ENCODE measurements at regions not wholly inside any gene's neighbourhood (a gene's known extent, or its start where the extent isn't known, plus 50 kb on each side); places are given as distances from the start of the nearest gene placed in this dataset.
"Not testable (repeated sequence)": the region's sequence is repeated elsewhere in the genome, so short reads cannot be mapped to it uniquely, and the experiment has no call there.

DNA sequence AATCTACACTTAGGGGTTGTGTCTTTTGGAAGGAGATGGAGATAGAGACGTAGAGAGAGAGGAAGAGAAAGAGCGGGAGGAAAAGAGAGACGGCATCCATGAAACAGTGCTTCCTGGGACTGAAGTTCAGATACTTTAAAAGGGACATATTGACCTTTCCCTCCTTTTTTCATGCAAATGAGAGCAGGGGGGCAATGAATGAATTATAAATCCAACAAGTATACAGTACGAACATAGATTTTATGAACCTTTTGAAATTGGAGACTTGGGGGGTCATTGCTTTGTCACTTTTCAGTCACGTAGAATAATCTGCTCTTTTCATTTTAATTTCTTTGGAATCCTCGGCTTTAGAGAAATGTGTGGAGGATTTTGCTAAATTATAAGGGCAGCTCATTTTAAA lies 364.2 kb downstream of the MAT2B start:
- WGBS (ENCODE audit: extremely low coverage, insufficient coverage, insufficient read length): no CpG with 5 or more reads among the region's 6 CpGs

DNA sequence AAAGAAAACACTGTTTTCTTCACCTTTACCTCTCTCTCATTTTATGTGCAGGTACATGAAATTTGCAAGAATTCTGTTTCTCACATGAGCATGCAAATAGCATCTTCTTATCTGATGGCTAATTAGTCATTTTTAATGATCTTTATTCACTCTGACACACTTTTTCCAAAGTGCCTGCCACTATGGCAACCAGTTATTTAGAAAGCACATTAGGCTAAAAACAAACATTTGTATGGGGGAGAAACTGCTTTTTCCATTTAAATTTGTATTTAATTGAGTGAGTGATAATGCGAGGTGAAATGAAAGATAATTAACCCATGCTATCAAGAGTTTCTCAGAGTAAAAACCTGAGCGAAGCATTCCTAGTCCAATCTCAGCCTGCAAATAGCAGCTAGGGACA lies 365.0 kb downstream of the MAT2B start:
- no peak overlapping the region for H4K12ac ChIP-seq (ENCODE audit: low read depth, low read length)
- no peaks in the 10 kb centered on the region for H3K27me3 ChIP-seq (ENCODE audit: insufficient read depth, low read length)
- no peaks in the 10 kb centered on the region for H3K36me3 ChIP-seq (ENCODE audit: control insufficient read depth in 1 of 2, insufficient read depth in 2 of 2, low read length in 2 of 2)
- DNase-seq: no peak
- H3K18ac ChIP-seq (ENCODE audit: low read length): no peak overlapping the region
- H3K9ac ChIP-seq (ENCODE audit: low read length): no peak overlapping the region
- H3K4me1 ChIP-seq (ENCODE audit: control insufficient read depth in 1 of 2, insufficient read depth in 2 of 2, low read length in 2 of 2): peaks cover 0 to 3% of the 10 kb centered on the region in 2 experiments
- no peak overlapping the region for H2AK5ac ChIP-seq (ENCODE audit: low read length)
- no CpG with 5 or more reads among the region's 2 CpGs for WGBS (ENCODE audit: extremely low coverage, insufficient coverage, insufficient read length)
- no peak overlapping the region for H2AFZ ChIP-seq (ENCODE audit: insufficient read depth, low read length, poor library complexity)
- H3K4me3 ChIP-seq (ENCODE audit: low read depth, low read length): no peak overlapping the region
- no peak overlapping the region for H2BK5ac ChIP-seq (ENCODE audit: low read depth, low read length, poor library complexity)
- no peak overlapping the region for H3K14ac ChIP-seq (ENCODE audit: low read length)
- H4K91ac ChIP-seq (ENCODE audit: low read depth, low read length): no peak overlapping the region
- H2BK12ac ChIP-seq (ENCODE audit: low read length): no peak overlapping the region
- no peak overlapping the region for H3K4ac ChIP-seq (ENCODE audit: low read depth, low read length)
- H3K27ac ChIP-seq (ENCODE audit: low read depth, low read length): no peak overlapping the region
- H3K23ac ChIP-seq (ENCODE audit: low read length): no peak overlapping the region
- no peak overlapping the region for H2BK120ac ChIP-seq (ENCODE audit: insufficient read depth, low read length, poor library complexity)
- no peak overlapping the region for H4K8ac ChIP-seq (ENCODE audit: low read depth, low read length)
- no peaks in the 10 kb centered on the region for H3K79me1 ChIP-seq (ENCODE audit: low read length)
- H3K9me3 ChIP-seq (ENCODE audit: insufficient read depth, low read depth, low read length): no peaks in the 10 kb centered on the region
- H3K79me2 ChIP-seq (ENCODE audit: control insufficient read depth, insufficient read depth, low read length, poor library complexity): no peaks in the 10 kb centered on the region
- no peak overlapping the region for H3K4me2 ChIP-seq (ENCODE audit: low read length)

More for the DNA sequence above, 364.2 kb downstream of the MAT2B start:
- H3K27ac ChIP-seq (ENCODE audit: low read depth, low read length): no peak overlapping the region
- no peak overlapping the region for H3K4me3 ChIP-seq (ENCODE audit: low read depth, low read length)
- H3K36me3 ChIP-seq (ENCODE audit: control insufficient read depth in 1 of 2, insufficient read depth in 2 of 2, low read length in 2 of 2): no peaks in the 10 kb centered on the region
- H4K12ac ChIP-seq (ENCODE audit: low read depth, low read length): no peak overlapping the region
- no peak overlapping the region for H2BK5ac ChIP-seq (ENCODE audit: low read depth, low read length, poor library complexity)
- H3K4me2 ChIP-seq (ENCODE audit: low read length): no peak overlapping the region
- no peak overlapping the region for H3K14ac ChIP-seq (ENCODE audit: low read length)
- peaks cover 0 to 3% of the 10 kb centered on the region in 2 experiments for H3K4me1 ChIP-seq (ENCODE audit: control insufficient read depth in 1 of 2, insufficient read depth in 2 of 2, low read length in 2 of 2)
- H3K23ac ChIP-seq (ENCODE audit: low read length): no peak overlapping the region
- DNase-seq: no peak
- no peak overlapping the region for H4K8ac ChIP-seq (ENCODE audit: low read depth, low read length)
- H2AFZ ChIP-seq (ENCODE audit: insufficient read depth, low read length, poor library complexity): no peak overlapping the region
- H3K9ac ChIP-seq (ENCODE audit: low read length): no peak overlapping the region
- H3K9me3 ChIP-seq (ENCODE audit: insufficient read depth, low read depth, low read length): no peaks in the 10 kb centered on the region
- no peak overlapping the region for H3K4ac ChIP-seq (ENCODE audit: low read depth, low read length)
- no peak overlapping the region for H2AK5ac ChIP-seq (ENCODE audit: low read length)
- no peak overlapping the region for H3K18ac ChIP-seq (ENCODE audit: low read length)
- H3K27me3 ChIP-seq (ENCODE audit: insufficient read depth, low read length): no peaks in the 10 kb centered on the region
- H3K79me1 ChIP-seq (ENCODE audit: low read length): no peaks in the 10 kb centered on the region
- H2BK120ac ChIP-seq (ENCODE audit: insufficient read depth, low read length, poor library complexity): no peak overlapping the region
- H3K79me2 ChIP-seq (ENCODE audit: control insufficient read depth, insufficient read depth, low read length, poor library complexity): no peaks in the 10 kb centered on the region
- no peak overlapping the region for H4K91ac ChIP-seq (ENCODE audit: low read depth, low read length)
- H2BK12ac ChIP-seq (ENCODE audit: low read length): no peak overlapping the region

DNA sequence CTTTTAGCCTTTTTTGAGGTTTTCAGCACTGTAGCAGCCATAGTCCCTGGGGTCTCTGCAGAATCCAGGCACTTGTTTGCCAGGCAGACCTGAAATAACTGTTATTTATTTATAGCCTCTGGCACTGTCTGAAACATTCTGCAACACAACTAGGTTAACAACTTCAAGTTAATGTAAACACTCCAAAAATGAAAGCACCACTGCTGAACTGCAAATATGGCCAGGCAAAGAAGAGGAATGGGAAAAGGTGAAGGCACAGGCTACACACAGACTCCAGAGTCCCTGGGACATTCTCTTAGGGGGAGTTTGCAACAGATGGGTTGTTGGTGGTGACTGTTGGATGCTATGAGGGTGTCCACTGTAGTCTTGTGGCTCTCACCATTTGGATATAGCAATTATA lies 369.0 kb downstream of the MAT2B start:
- no peak overlapping the region for H3K14ac ChIP-seq (ENCODE audit: low read length)
- no peaks in the 10 kb centered on the region for H3K79me1 ChIP-seq (ENCODE audit: low read length)
- H3K9me3 ChIP-seq (ENCODE audit: insufficient read depth, low read depth, low read length): peaks cover 1% of the 10 kb centered on the region
- H3K36me3 ChIP-seq (ENCODE audit: control insufficient read depth in 1 of 2, insufficient read depth in 2 of 2, low read length in 2 of 2): no peaks in the 10 kb centered on the region
- H2BK5ac ChIP-seq (ENCODE audit: low read depth, low read length, poor library complexity): no peak overlapping the region
- H4K8ac ChIP-seq (ENCODE audit: low read depth, low read length): no peak overlapping the region
- H3K9ac ChIP-seq (ENCODE audit: low read length): no peak overlapping the region
- H2BK120ac ChIP-seq (ENCODE audit: insufficient read depth, low read length, poor library complexity): no peak overlapping the region
- H2BK12ac ChIP-seq (ENCODE audit: low read length): no peak overlapping the region
- no peaks in the 10 kb centered on the region for H3K79me2 ChIP-seq (ENCODE audit: control insufficient read depth, insufficient read depth, low read length, poor library complexity)
- no peak overlapping the region for H2AFZ ChIP-seq (ENCODE audit: insufficient read depth, low read length, poor library complexity)
- H3K18ac ChIP-seq (ENCODE audit: low read length): no peak overlapping the region
- H4K91ac ChIP-seq (ENCODE audit: low read depth, low read length): no peak overlapping the region
- DNase-seq: no peak
- no peaks in the 10 kb centered on the region for H3K27me3 ChIP-seq (ENCODE audit: insufficient read depth, low read length)
- H3K4ac ChIP-seq (ENCODE audit: low read depth, low read length): no peak overlapping the region
- no peak overlapping the region for H3K4me3 ChIP-seq (ENCODE audit: low read depth, low read length)
- H3K4me1 ChIP-seq (ENCODE audit: control insufficient read depth in 1 of 2, insufficient read depth in 2 of 2, low read length in 2 of 2): peaks cover 0 to 3% of the 10 kb centered on the region in 2 experiments
- no peak overlapping the region for H3K27ac ChIP-seq (ENCODE audit: low read depth, low read length)
- H3K23ac ChIP-seq (ENCODE audit: low read length): no peak overlapping the region
- H2AK5ac ChIP-seq (ENCODE audit: low read length): no peak overlapping the region
- H4K12ac ChIP-seq (ENCODE audit: low read depth, low read length): no peak overlapping the region
- H3K4me2 ChIP-seq (ENCODE audit: low read length): no peak overlapping the region

DNA sequence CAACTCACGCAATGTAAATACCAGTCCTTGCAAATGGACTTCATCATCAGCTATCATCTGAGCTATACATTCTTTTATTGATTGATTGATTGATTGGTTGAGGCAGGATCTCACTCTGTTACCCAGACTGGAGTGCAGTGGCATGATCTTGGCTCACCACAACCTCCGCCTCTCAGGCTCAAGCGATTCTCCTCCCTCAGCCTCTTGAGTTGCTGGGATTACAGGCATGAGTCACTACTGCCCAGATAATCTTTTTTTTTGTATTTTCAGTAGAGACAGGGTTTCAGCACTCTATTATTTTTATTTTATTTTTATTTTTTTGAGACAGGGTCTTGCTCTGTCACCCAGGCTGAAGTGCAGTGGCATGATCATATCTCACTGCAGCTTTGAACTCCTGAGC lies 369.5 kb downstream of the MAT2B start:
- not testable (repeated sequence) for H3K4me2 ChIP-seq (ENCODE audit: low read length); H3K79me2 ChIP-seq (ENCODE audit: control insufficient read depth, insufficient read depth, low read length, poor library complexity); H2BK5ac ChIP-seq (ENCODE audit: low read depth, low read length, poor library complexity); DNase-seq; H3K27me3 ChIP-seq (ENCODE audit: insufficient read depth, low read length); H3K9me3 ChIP-seq (ENCODE audit: insufficient read depth, low read depth, low read length); H4K12ac ChIP-seq (ENCODE audit: low read depth, low read length); H3K14ac ChIP-seq (ENCODE audit: low read length); H3K23ac ChIP-seq (ENCODE audit: low read length); H3K9ac ChIP-seq (ENCODE audit: low read length); H3K79me1 ChIP-seq (ENCODE audit: low read length); H4K91ac ChIP-seq (ENCODE audit: low read depth, low read length); H2AK5ac ChIP-seq (ENCODE audit: low read length); H3K4me3 ChIP-seq (ENCODE audit: low read depth, low read length); H3K18ac ChIP-seq (ENCODE audit: low read length); H3K4me1 ChIP-seq (ENCODE audit: control insufficient read depth in 1 of 2, insufficient read depth in 2 of 2, low read length in 2 of 2); H3K27ac ChIP-seq (ENCODE audit: low read depth, low read length); H3K36me3 ChIP-seq (ENCODE audit: control insufficient read depth in 1 of 2, insufficient read depth in 2 of 2, low read length in 2 of 2); H2AFZ ChIP-seq (ENCODE audit: insufficient read depth, low read length, poor library complexity); H4K8ac ChIP-seq (ENCODE audit: low read depth, low read length); H2BK12ac ChIP-seq (ENCODE audit: low read length); H2BK120ac ChIP-seq (ENCODE audit: insufficient read depth, low read length, poor library complexity); H3K4ac ChIP-seq (ENCODE audit: low read depth, low read length)
- no CpG with 5 or more reads among the region's 3 CpGs for WGBS (ENCODE audit: extremely low coverage, insufficient coverage, insufficient read length)

All from trophoblast cell (in vitro differentiated cells and primary cell).